PFSK-1 (cell line): ENCODE measurements at regions not wholly inside any gene's neighbourhood (a gene's known extent, or its start where the extent isn't known, plus 50 kb on each side); places are given as distances from the start of the nearest gene placed in this dataset.

Experiments used
- FOXP2 ChIP-seq: optimal IDR thresholded peaks from 2 replicates; pipeline ENCODE3; 2011; ENCODE audit warnings: borderline replicate concordance, control low read depth, inconsistent platforms; ENCODE audit not compliant: insufficient read depth; ENCODE audit errors: extremely low read length, extremely low read depth
- POLR2AphosphoS5 ChIP-seq: IDR thresholded peaks from 2 replicates; pipeline ENCODE4 v1.6.1; 2012; ENCODE audit warnings: low read depth, mild to moderate bottlenecking, control low read depth, low read length, moderate library complexity
- REST ChIP-seq, 2 experiments: IDR thresholded peaks; 2 replicates each; pipeline versions ENCODE4 v1.6.1 to v1.8.0; 2011 to 2012; ENCODE audit warnings: low read depth in 2 of 2, low read length in 2 of 2, control low read depth in 1 of 2, inconsistent platforms in 1 of 2, mild to moderate bottlenecking in 1 of 2, moderate library complexity in 1 of 2; ENCODE audit not compliant: insufficient read depth in 1 of 2
- SIN3A ChIP-seq: IDR thresholded peaks from 2 replicates; pipeline ENCODE4 v1.6.1; 2012; ENCODE audit warnings: mild to moderate bottlenecking, low read length, moderate library complexity, borderline replicate concordance; ENCODE audit not compliant: insufficient read depth
- TAF1 ChIP-seq: IDR thresholded peaks from 2 replicates; pipeline ENCODE4 v1.6.1; 2012; ENCODE audit warnings: low read length, control low read depth, borderline replicate concordance; ENCODE audit not compliant: insufficient read depth

GRCh38 chr2:57576983-57577382 is 469.6 kb upstream of the VRK2 start:
- TF ChIP-seq SIN3A (no peak), FOXP2 (no peak), TAF1 (no peak), REST (IDR thresholded peaks at IDR 0.05; ENCODE audit: insufficient read depth in 1 of 2, low read depth in 2 of 2, low read length in 2 of 2) (no peak), POLR2AphosphoS5 (no peak)

GRCh38 chr2:57597940-57598339 is 448.7 kb upstream of the VRK2 start:
- no peak for TF ChIP-seq SIN3A
- no peak for TF ChIP-seq FOXP2
- TF ChIP-seq TAF1: no peak
- no peak for TF ChIP-seq REST (IDR thresholded peaks at IDR 0.05; ENCODE audit: insufficient read depth in 1 of 2, low read depth in 2 of 2, low read length in 2 of 2)

- TF ChIP-seq POLR2AphosphoS5 (no peak), SIN3A (no peak), TAF1 (no peak), FOXP2 (no peak), REST (IDR thresholded peaks at IDR 0.05; ENCODE audit: insufficient read depth in 1 of 2, low read depth in 2 of 2, low read length in 2 of 2) (no peak)
Measured at GRCh38 chr2:57598551-57598950, 448.1 kb upstream of the VRK2 start.

DNA sequence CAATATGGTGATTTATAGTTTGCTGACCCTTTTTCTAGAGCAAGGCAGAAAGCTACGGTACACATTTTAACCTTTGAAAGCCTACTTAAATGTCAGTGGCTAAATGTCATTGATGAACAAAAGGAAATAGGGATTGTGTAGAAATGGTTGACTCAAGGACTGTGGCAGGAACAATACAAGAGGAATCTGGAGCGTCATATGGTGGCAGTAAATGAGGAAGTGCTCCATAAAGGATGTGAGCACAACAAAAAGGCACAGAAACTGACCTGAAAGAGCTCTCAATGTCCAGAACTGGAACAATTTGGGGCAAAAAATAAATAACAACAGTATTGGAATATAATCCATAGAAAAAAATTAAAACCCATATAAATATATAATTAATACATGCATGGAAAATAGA is 443.9 kb upstream of the VRK2 start:
- TF ChIP-seq REST (IDR thresholded peaks at IDR 0.05; ENCODE audit: insufficient read depth in 1 of 2, low read depth in 2 of 2, low read length in 2 of 2) (no peak), POLR2AphosphoS5 (no peak), SIN3A (no peak), TAF1 (no peak), FOXP2 (no peak)

- TF ChIP-seq SIN3A (no peak), REST (IDR thresholded peaks at IDR 0.05; ENCODE audit: insufficient read depth in 1 of 2, low read depth in 2 of 2, low read length in 2 of 2) (no peak), POLR2AphosphoS5 (no peak), TAF1 (no peak), FOXP2 (no peak)
Measured at GRCh38 chr2:57614988-57615387, 431.6 kb upstream of the VRK2 start.
